Epithelial cell of esophagus (primary cell): ENCODE measurements at regions not wholly inside any gene's neighbourhood (a gene's known extent, or its start where the extent isn't known, plus 50 kb on each side); places are given as distances from the start of the nearest gene placed in this dataset.

Experiments
- DNase-seq: peaks from one replicate; pipeline ENCODE4 v3.0.0; 2010; ENCODE audit warnings: low read depth
- H3K4me3 ChIP-seq: 2 replicates; pipeline ENCODE4 v1.5.1; 2011; ENCODE audit warnings: mild to moderate bottlenecking, low read length, control low read depth
- CTCF ChIP-seq: IDR thresholded peaks from 2 replicates; pipeline ENCODE4 v1.5.1; 2011; ENCODE audit warnings: low read depth, mild to moderate bottlenecking, low read length, control low read depth, inconsistent platforms; ENCODE audit not compliant: insufficient read depth; ENCODE audit errors: missing control alignments

- no peak overlapping the region for H3K4me3 ChIP-seq
- no peak for TF ChIP-seq CTCF
- no peak for DNase-seq
Observed at GRCh38 chr1:213481395-213481794, 430.4 kb downstream of the RPS6KC1 start.

GRCh38 chr1:213484333-213484732 is 433.3 kb downstream of the RPS6KC1 start:
- no peak overlapping the region for H3K4me3 ChIP-seq
- no peak for TF ChIP-seq CTCF
- DNase-seq, result no peak

GRCh38 chr1:213484758-213485157 is 433.7 kb downstream of the RPS6KC1 start:
- no peak for TF ChIP-seq CTCF
- DNase-seq, result no peak
- no peak overlapping the region for H3K4me3 ChIP-seq

GRCh38 chr1:213486488-213486887 is 435.4 kb downstream of the RPS6KC1 start:
- no peak for DNase-seq
- H3K4me3 ChIP-seq, result no peak overlapping the region
- no peak for TF ChIP-seq CTCF

GRCh38 chr1:213491468-213491867 is 440.4 kb downstream of the RPS6KC1 start:
- no peak for TF ChIP-seq CTCF
- no peak overlapping the region for H3K4me3 ChIP-seq
- no peak for DNase-seq

- H3K4me3 ChIP-seq, result no peak overlapping the region
- DNase-seq, result no peak
- no peak for TF ChIP-seq CTCF
Observed at GRCh38 chr1:213492161-213493041, 441.4 kb downstream of the RPS6KC1 start.

- no peak for DNase-seq
- TF ChIP-seq CTCF, result no peak
- no peak overlapping the region for H3K4me3 ChIP-seq
Observed at GRCh38 chr1:213499444-213499843, 448.4 kb downstream of the RPS6KC1 start.
